WTC11 (cell line): ENCODE measurements at regions not wholly inside any gene's neighbourhood (a gene's known extent, or its start where the extent isn't known, plus 50 kb on each side); places are given as distances from the start of the nearest gene placed in this dataset.

Experiments
- ATF3 ChIP-seq: sonication (generic); formaldehyde crosslinking; conservative IDR thresholded peaks from 2 replicates; pipeline ENCODE4 v1.8.1; 2022; ENCODE audit warnings: mild to moderate bottlenecking, missing genetic modification reagents
- CTCF ChIP-seq: fragments of 200-600 bp; IDR thresholded peaks from 2 replicates; pipeline ENCODE4 v1.8.0; 2022; ENCODE audit warnings: antibody characterized with exemption

- TF ChIP-seq ATF3 (no peak), CTCF (no peak)
These were observed 322.3 kb upstream of the TSHZ3 start for GRCh38 chr19:31671411-31672035.
